ENCODE measurements at regions not wholly inside any gene's neighbourhood (a gene's known extent, or its start where the extent isn't known, plus 50 kb on each side); places are given as distances from the start of the nearest gene placed in this dataset.

- TF ChIP-seq ZNF589 (CRISPR knock-in tag; IDR thresholded peaks at IDR 0.05; ENCODE audit: low read depth) (no peak), NFIC (IDR thresholded peaks at IDR 0.05) (no peak), XRCC3 (IDR thresholded peaks at IDR 0.05) (no peak), ZNF75A (CRISPR knock-in tag; IDR thresholded peaks at IDR 0.05) (no peak)
These were observed 106.0 kb downstream of the COPRS start (continued) for GRCh38 chr17:31753011-31753410.

- Histone ChIP-seq H3K4me3 (no peak overlapping the region), H4K20me1 (replicated peaks; ENCODE audit: control insufficient read depth, insufficient read depth, low read length) (no peaks in the 10 kb centered on the region), H3K27ac (ENCODE audit: extremely low read depth, low read depth, low read length) (no peak overlapping the region), H3K9me3 (replicated peaks; ENCODE audit: control insufficient read depth, insufficient read depth, low read depth, low read length) (no peaks in the 10 kb centered on the region), H2AFZ (ENCODE audit: low read depth, low read length) (no peak overlapping the region), H3K9me1 (ENCODE audit: control insufficient read depth, insufficient read depth, low read length) (no peaks in the 10 kb centered on the region), H3K36me3 (ENCODE audit: control insufficient read depth, insufficient read depth, low read length) (no peaks in the 10 kb centered on the region), H3K27me3 (ENCODE audit: control insufficient read depth in 2 of 2, insufficient read depth in 2 of 2, low read length in 2 of 2) (peaks cover 5 to 22% of the 10 kb centered on the region in 2 experiments; a peak in 4 of 5 replicates), H3K4me1 (replicated peaks in 1 of 2; ENCODE audit: control insufficient read depth in 2 of 2, insufficient read depth in 2 of 2, low read length in 2 of 2) (no peaks in the 10 kb centered on the region; a peak in 1 of 5 replicates), H3K9ac (ENCODE audit: insufficient read depth in 1 of 2, low read depth in 2 of 2, low read length in 2 of 2) (no peak overlapping the region), H3K4me2 (ENCODE audit: insufficient read depth, low read length) (no peak overlapping the region), H3K79me2 (ENCODE audit: control insufficient read depth, insufficient read depth, low read length) (no peaks in the 10 kb centered on the region)
- TF ChIP-seq GATA2 (CRISPR knock-in tag; IDR thresholded peaks at IDR 0.05) (no peak), PCBP1 (IDR thresholded peaks at IDR 0.05; ENCODE audit: low read depth, low read length, poor library complexity, severe bottlenecking) (no peak), ZFP36 (IDR thresholded peaks at IDR 0.05; ENCODE audit: low read depth, low read length, partially characterized antibody) (no peak), CBFA2T3 (IDR thresholded peaks at IDR 0.05) (no peak), SMAD1 (IDR thresholded peaks at IDR 0.05; ENCODE audit: low read depth, low read length, partially characterized antibody) (no peak), TFAM (CRISPR knock-in tag; conservative IDR thresholded peaks at IDR 0.05) (no peak)
- FAIRE-seq (no peak), DNase-seq (ENCODE audit: extremely low read depth in 1 of 4, low spot score in 3 of 4) (no peak), ATAC-seq (no peak)
- ChIA-PET POLR2A (interaction anchor here (1.1 kb wide), 1 partner anchor 13 kb away, joined by 3 read pairs; no protein-coding TSS in a partner anchor), CTCF (ENCODE audit: low intra/inter-chr PET ratio) (no interaction called here)
- intact Hi-C loops (cut with micrococcal nuclease): no loop called here
- in situ Hi-C loops (cut with MboI): no loop called here
- no TSS peak for BruUV-seq (replicated peaks)
- 11% methylated on average over 6 of the region's 6 CpGs for WGBS (ENCODE audit: insufficient coverage, low coverage, missing lambda C conversion rate)
These were observed 106.5 kb downstream of the COPRS start for GRCh38 chr17:31752584-31752983.
